HG03159 (cell line): ENCODE measurements at regions not wholly inside any gene's neighbourhood (a gene's known extent, or its start where the extent isn't known, plus 50 kb on each side); places are given as distances from the start of the nearest gene placed in this dataset.

ENCODE experiments used
- ATAC-seq: cut with Tn5 transposase; IDR thresholded peaks from one replicate; pipeline ENCODE4 v1.9.1; 2021; ENCODE audit warnings: mild to moderate bottlenecking, moderate library complexity; ENCODE audit not compliant: unreplicated experiment

- no peak for ATAC-seq
These were observed 374.8 kb downstream of the PDGFC start for GRCh38 chr4:156596706-156597329.

- ATAC-seq: no peak
These were observed 375.6 kb downstream of the PDGFC start for GRCh38 chr4:156596026-156596425.

- ATAC-seq: no peak
These were observed 376.6 kb downstream of the PDGFC start for GRCh38 chr4:156595041-156595440.

GRCh38 chr4:156594624-156595023, 377.0 kb downstream of the PDGFC start:
- no peak for ATAC-seq

GRCh38 chr4:156593464-156593863, 378.1 kb downstream of the PDGFC start:
- no peak for ATAC-seq

- ATAC-seq: no peak
These were observed 379.9 kb downstream of the PDGFC start for GRCh38 chr4:156591679-156592078.

- ATAC-seq: no peak
These were observed 387.5 kb downstream of the PDGFC start for GRCh38 chr4:156584100-156584499.

GRCh38 chr4:156583265-156583664, 388.3 kb downstream of the PDGFC start:
- no peak for ATAC-seq

GRCh38 chr4:156581282-156582063, 390.1 kb downstream of the PDGFC start:
- no peak for ATAC-seq

- ATAC-seq: no peak
These were observed 392.9 kb downstream of the PDGFC start for GRCh38 chr4:156578713-156579112.

GRCh38 chr4:156578005-156578404, 393.6 kb downstream of the PDGFC start:
- no peak for ATAC-seq

GRCh38 chr4:156576946-156577345, 394.7 kb downstream of the PDGFC start:
- ATAC-seq: no peak

- no peak for ATAC-seq
These were observed 396.0 kb downstream of the PDGFC start for GRCh38 chr4:156575430-156576073.

- no peak for ATAC-seq
These were observed 400.5 kb downstream of the PDGFC start for GRCh38 chr4:156571146-156571545.

GRCh38 chr4:156569535-156569934, 402.1 kb downstream of the PDGFC start:
- ATAC-seq: no peak

GRCh38 chr4:156568484-156568883, 403.1 kb downstream of the PDGFC start:
- no peak for ATAC-seq

- ATAC-seq: no peak
These were observed 403.6 kb downstream of the PDGFC start for GRCh38 chr4:156568041-156568440.

GRCh38 chr4:156560701-156561100, 410.9 kb downstream of the PDGFC start:
- ATAC-seq: no peak

- ATAC-seq: no peak
These were observed 412.3 kb downstream of the PDGFC start for GRCh38 chr4:156559346-156559745.

- ATAC-seq: no peak
These were observed 413.1 kb downstream of the PDGFC start for GRCh38 chr4:156558373-156559025.

GRCh38 chr4:156557920-156558319, 413.7 kb downstream of the PDGFC start:
- ATAC-seq: no peak

GRCh38 chr4:156556336-156556735, 415.3 kb downstream of the PDGFC start:
- no peak for ATAC-seq
